Lung (tissue), 11 donors: ENCODE measurements at regions not wholly inside any gene's neighbourhood (a gene's known extent, or its start where the extent isn't known, plus 50 kb on each side); places are given as distances from the start of the nearest gene placed in this dataset.

Experiments used
- ATAC-seq: fragments of 200-7000 bp; cut with Tn5 transposase; one replicate; pipeline ENCODE4 v1.9.1; 2020; ENCODE audit warnings: moderate number of reproducible peaks; ENCODE audit not compliant: insufficient read depth, low FRiP score
- DNase-seq, 3 donors: peaks; one replicate each; pipeline ENCODE4 v3.0.0-alpha.2; 2013 to 2017
- H3K27ac ChIP-seq, 2 donors: one replicate each; pipeline ENCODE4 v1.5.1; 2013; ENCODE audit warnings: mild to moderate bottlenecking in 2 of 2, moderate library complexity in 2 of 2, control low read depth in 1 of 2, inconsistent platforms in 1 of 2, low read depth in 1 of 2, low read length in 1 of 2
- H3K27me3 ChIP-seq, 3 donors: one replicate each; pipeline ENCODE4 v1.5.1; 2013; ENCODE audit warnings: low read length in 2 of 3; ENCODE audit not compliant: control insufficient read depth in 3 of 3, insufficient read depth in 3 of 3
- H3K36me3 ChIP-seq, 4 donors: one replicate each; pipeline ENCODE4 v1.5.1; 2013; ENCODE audit warnings: low read length in 4 of 4, mild to moderate bottlenecking in 1 of 4, moderate library complexity in 1 of 4; ENCODE audit not compliant: control insufficient read depth in 4 of 4, insufficient read depth in 4 of 4
- H3K4me1 ChIP-seq, 5 donors: one replicate each; pipeline ENCODE4 v1.5.1; 2013; ENCODE audit warnings: low read length in 5 of 5, mild to moderate bottlenecking in 2 of 5, moderate library complexity in 1 of 5; ENCODE audit not compliant: control insufficient read depth in 5 of 5, insufficient read depth in 5 of 5
- H3K4me3 ChIP-seq: one replicate; pipeline ENCODE4 v1.5.1; 2013; ENCODE audit warnings: mild to moderate bottlenecking, control low read depth, moderate library complexity
- H3K9ac ChIP-seq, 2 donors: one replicate each; pipeline ENCODE4 v1.5.1; 2013; ENCODE audit warnings: low read length in 2 of 2, control low read depth in 1 of 2; ENCODE audit not compliant: insufficient read depth in 1 of 2
- H3K9me3 ChIP-seq, 4 donors: one replicate each; pipeline ENCODE4 v1.5.1; 2013; ENCODE audit warnings: low read length in 3 of 4, mild to moderate bottlenecking in 1 of 4, moderate library complexity in 1 of 4; ENCODE audit not compliant: control insufficient read depth in 4 of 4, insufficient read depth in 3 of 4
- CTCF ChIP-seq: IDR thresholded peaks from 2 replicates; pipeline ENCODE4 v1.5.1; 2012; ENCODE audit warnings: mild to moderate bottlenecking; ENCODE audit errors: control extremely low read depth, extremely low read depth
- WGBS, 2 donors: extraction: QIAGEN DNeasy Blood & Tissue Kit; methylation state at CpG; one replicate each; pipeline ENCODE4 v1.1.7; 2013; 5-methylcytosine and 5-hydroxymethylcytosine counted together
- donor health status: control.
- donor health status: control.
- donor health status: Bipolar disorder and iron deficiency.
- donor health status: healthy.
- donor health status: DM: yes; HTN: yes; CAD: no.

- H3K36me3 ChIP-seq, result no peaks in the 10 kb centered on the region
- TF ChIP-seq CTCF, result no peak
- H3K9me3 ChIP-seq, result no peaks in the 10 kb centered on the region
- H3K27me3 ChIP-seq, result no peaks in the 10 kb centered on the region
- DNase-seq, result no peak
- 94 to 96% methylated on average over 6 of the region's 6 CpGs for WGBS, 2 donors
- no peak for ATAC-seq
- no peak overlapping the region for H3K27ac ChIP-seq
- no peak overlapping the region for H3K4me3 ChIP-seq
- peaks cover 0 to 7% (median 0%) of the 10 kb centered on the region in 5 donors for H3K4me1 ChIP-seq
- H3K9ac ChIP-seq, result no peak overlapping the region
Measured at GRCh38 chr18:46242183-46242582, 138.0 kb downstream of the HAUS1 start.

GRCh38 chr18:46243095-46243494 is 138.9 kb downstream of the HAUS1 start:
- H3K27ac ChIP-seq, result no peak overlapping the region
- no peak overlapping the region for H3K4me3 ChIP-seq
- no peak overlapping the region for H3K9ac ChIP-seq
- ATAC-seq, result no peak
- no peak for TF ChIP-seq CTCF
- H3K27me3 ChIP-seq, result no peaks in the 10 kb centered on the region
- 0 to 50% methylated on average over 1 of the region's 1 CpG for WGBS, 2 donors
- H3K9me3 ChIP-seq, result no peaks in the 10 kb centered on the region
- peaks cover 0 to 7% (median 0%) of the 10 kb centered on the region in 5 donors for H3K4me1 ChIP-seq
- DNase-seq, result no peak
- H3K36me3 ChIP-seq, result no peaks in the 10 kb centered on the region

GRCh38 chr18:46243673-46244072 is 139.5 kb downstream of the HAUS1 start:
- Histone ChIP-seq H3K27ac (no peak overlapping the region), H3K27me3 (no peaks in the 10 kb centered on the region), H3K4me1 (peaks cover 0 to 7% (median 0%) of the 10 kb centered on the region in 5 donors), H3K9me3 (no peaks in the 10 kb centered on the region), H3K9ac (no peak overlapping the region), H3K4me3 (no peak overlapping the region), H3K36me3 (peaks cover 0 to 2% (median 0%) of the 10 kb centered on the region in 4 donors)
- no peak for TF ChIP-seq CTCF
- WGBS, 2 donors, result 78 to 84% methylated on average over 3 of the region's 3 CpGs
- ATAC-seq (no peak), DNase-seq (no peak)

GRCh38 chr18:46246101-46246500 is 141.9 kb downstream of the HAUS1 start:
- Histone ChIP-seq H3K27ac (no peak overlapping the region), H3K9ac (no peak overlapping the region), H3K4me3 (no peak overlapping the region), H3K27me3 (no peaks in the 10 kb centered on the region), H3K4me1 (peaks cover 0 to 17% (median 4%) of the 10 kb centered on the region in 5 donors), H3K9me3 (no peaks in the 10 kb centered on the region), H3K36me3 (peaks cover 0 to 5% (median 0%) of the 10 kb centered on the region in 4 donors)
- TF ChIP-seq CTCF, result no peak
- no peak for DNase-seq
- 88 to 99% methylated on average over 2 of the region's 2 CpGs for WGBS, 2 donors
- no peak for ATAC-seq
